GM21723 (cell line): ENCODE measurements at regions not wholly inside any gene's neighbourhood (a gene's known extent, or its start where the extent isn't known, plus 50 kb on each side); places are given as distances from the start of the nearest gene placed in this dataset.
"Not testable (repeated sequence)": the region's sequence is repeated elsewhere in the genome, so short reads cannot be mapped to it uniquely, and the experiment has no call there.

Experiments used
- ATAC-seq: cut with Tn5 transposase; IDR thresholded peaks from one replicate; pipeline ENCODE4 v1.9.1; 2021; ENCODE audit warnings: mild to moderate bottlenecking, moderate library complexity; ENCODE audit not compliant: unreplicated experiment

GRCh38 chr5:104146652-104147051, 584.1 kb upstream of the NUDT12 start:
- ATAC-seq = no peak

GRCh38 chr5:104139840-104140239, 577.3 kb upstream of the NUDT12 start:
- ATAC-seq = no peak

- ATAC-seq = no peak
These were observed 567.7 kb upstream of the NUDT12 start for GRCh38 chr5:104130320-104130719.

- ATAC-seq = no peak
These were observed 565.8 kb upstream of the NUDT12 start for GRCh38 chr5:104128348-104128747.

GRCh38 chr5:104126980-104127379, 564.4 kb upstream of the NUDT12 start:
- no peak for ATAC-seq

- ATAC-seq = no peak
These were observed 556.9 kb upstream of the NUDT12 start for GRCh38 chr5:104119529-104119928.

GRCh38 chr5:104111632-104112031, 549.0 kb upstream of the NUDT12 start:
- ATAC-seq = no peak

- ATAC-seq = no peak
These were observed 533.9 kb upstream of the NUDT12 start for GRCh38 chr5:104096451-104096850.

- ATAC-seq = no peak
These were observed 532.9 kb upstream of the NUDT12 start for GRCh38 chr5:104095527-104095926.

GRCh38 chr5:104088876-104089778, 526.5 kb upstream of the NUDT12 start:
- no peak for ATAC-seq

- no peak for ATAC-seq
These were observed 522.3 kb upstream of the NUDT12 start for GRCh38 chr5:104084896-104085295.

GRCh38 chr5:104082754-104083153, 520.2 kb upstream of the NUDT12 start:
- ATAC-seq = no peak

GRCh38 chr5:104081232-104081631, 518.6 kb upstream of the NUDT12 start:
- no peak for ATAC-seq

GRCh38 chr5:104080646-104081175, 518.1 kb upstream of the NUDT12 start:
- no peak for ATAC-seq

- ATAC-seq = not testable (repeated sequence)
These were observed 517.5 kb upstream of the NUDT12 start for GRCh38 chr5:104079861-104080645.

GRCh38 chr5:104071887-104072286, 509.3 kb upstream of the NUDT12 start:
- no peak for ATAC-seq

GRCh38 chr5:104062621-104063377, 500.2 kb upstream of the NUDT12 start:
- ATAC-seq = no peak

GRCh38 chr5:104061707-104062106, 499.1 kb upstream of the NUDT12 start:
- ATAC-seq = no peak

- no peak for ATAC-seq
These were observed 490.7 kb upstream of the NUDT12 start for GRCh38 chr5:104053353-104053649.

- ATAC-seq = no peak
These were observed 490.2 kb upstream of the NUDT12 start for GRCh38 chr5:104052558-104053352.
